Upper lobe of right lung (tissue), 1 donor: ENCODE measurements at regions not wholly inside any gene's neighbourhood (a gene's known extent, or its start where the extent isn't known, plus 50 kb on each side); places are given as distances from the start of the nearest gene placed in this dataset.

Source experiments
- ATAC-seq: fragments of 200-7000 bp; cut with Tn5 transposase; one replicate; pipeline ENCODE4 v1.9.1; 2020; ENCODE audit warnings: mild to moderate bottlenecking, moderate library complexity
- DNase-seq: peaks from one replicate; pipeline ENCODE4 v3.0.0-alpha.2; 2020
- H3K27ac ChIP-seq: fragments of 200-600 bp; one replicate; pipeline ENCODE4 v1.8.0; 2022
- H3K27me3 ChIP-seq: fragments of 200-600 bp; one replicate; pipeline ENCODE4 v1.8.0; 2022; ENCODE audit warnings: mild to moderate bottlenecking
- H3K36me3 ChIP-seq: fragments of 200-600 bp; one replicate; pipeline ENCODE4 v1.8.0; 2022
- H3K4me1 ChIP-seq: fragments of 200-600 bp; one replicate; pipeline ENCODE4 v1.8.0; 2022
- H3K4me3 ChIP-seq: fragments of 200-600 bp; one replicate; pipeline ENCODE4 v1.8.0; 2022; ENCODE audit warnings: mild to moderate bottlenecking
- H3K9me3 ChIP-seq: fragments of 200-600 bp; one replicate; pipeline ENCODE4 v1.8.0; 2022
- intact Hi-C: fragments of 100-400 bp; cut with DNase I; formaldehyde crosslinking; loops from one replicate; pipeline ENCODE4 v1.11.0; 2022
- TF ChIP-seq, protein P1 (sequence below): fragments of 200-600 bp; IDR thresholded peaks from one replicate; pipeline ENCODE4 v1.8.0; 2022; ENCODE audit warnings: antibody characterized with exemption
- donor health status: DM: no; HTN: yes; CAD: no; lungs with severe emphysema.

DNA sequence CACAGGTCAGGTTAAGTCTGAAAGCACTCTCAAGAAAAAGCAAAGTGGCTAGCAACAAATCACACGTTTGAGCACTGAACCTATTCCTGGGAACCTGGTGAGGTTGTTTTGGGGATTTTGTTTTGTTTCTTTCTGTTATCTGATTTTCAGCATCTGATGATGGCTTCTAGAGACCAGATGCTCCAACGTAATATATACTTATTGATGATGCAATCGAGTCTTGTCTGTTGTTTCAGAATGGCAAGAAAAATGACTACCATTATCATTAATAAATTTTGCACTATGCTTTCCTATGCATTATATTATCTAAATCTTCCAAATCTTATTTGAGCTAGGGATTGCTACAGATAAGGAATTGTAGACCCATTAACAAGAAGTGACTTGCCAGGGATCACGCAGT lies 312.3 kb upstream of the FAT3 start:
- DNase-seq (no peak), ATAC-seq (no peak)
- TF ChIP-seq, protein P1, sequence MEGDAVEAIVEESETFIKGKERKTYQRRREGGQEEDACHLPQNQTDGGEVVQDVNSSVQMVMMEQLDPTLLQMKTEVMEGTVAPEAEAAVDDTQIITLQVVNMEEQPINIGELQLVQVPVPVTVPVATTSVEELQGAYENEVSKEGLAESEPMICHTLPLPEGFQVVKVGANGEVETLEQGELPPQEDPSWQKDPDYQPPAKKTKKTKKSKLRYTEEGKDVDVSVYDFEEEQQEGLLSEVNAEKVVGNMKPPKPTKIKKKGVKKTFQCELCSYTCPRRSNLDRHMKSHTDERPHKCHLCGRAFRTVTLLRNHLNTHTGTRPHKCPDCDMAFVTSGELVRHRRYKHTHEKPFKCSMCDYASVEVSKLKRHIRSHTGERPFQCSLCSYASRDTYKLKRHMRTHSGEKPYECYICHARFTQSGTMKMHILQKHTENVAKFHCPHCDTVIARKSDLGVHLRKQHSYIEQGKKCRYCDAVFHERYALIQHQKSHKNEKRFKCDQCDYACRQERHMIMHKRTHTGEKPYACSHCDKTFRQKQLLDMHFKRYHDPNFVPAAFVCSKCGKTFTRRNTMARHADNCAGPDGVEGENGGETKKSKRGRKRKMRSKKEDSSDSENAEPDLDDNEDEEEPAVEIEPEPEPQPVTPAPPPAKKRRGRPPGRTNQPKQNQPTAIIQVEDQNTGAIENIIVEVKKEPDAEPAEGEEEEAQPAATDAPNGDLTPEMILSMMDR: no peak
- Histone ChIP-seq H3K27me3 (no peaks in the 10 kb centered on the region), H3K4me3 (no peak overlapping the region), H3K36me3 (no peaks in the 10 kb centered on the region), H3K4me1 (no peaks in the 10 kb centered on the region), H3K27ac (no peak overlapping the region), H3K9me3 (no peaks in the 10 kb centered on the region)
- intact Hi-C loops: no loop called here

DNA sequence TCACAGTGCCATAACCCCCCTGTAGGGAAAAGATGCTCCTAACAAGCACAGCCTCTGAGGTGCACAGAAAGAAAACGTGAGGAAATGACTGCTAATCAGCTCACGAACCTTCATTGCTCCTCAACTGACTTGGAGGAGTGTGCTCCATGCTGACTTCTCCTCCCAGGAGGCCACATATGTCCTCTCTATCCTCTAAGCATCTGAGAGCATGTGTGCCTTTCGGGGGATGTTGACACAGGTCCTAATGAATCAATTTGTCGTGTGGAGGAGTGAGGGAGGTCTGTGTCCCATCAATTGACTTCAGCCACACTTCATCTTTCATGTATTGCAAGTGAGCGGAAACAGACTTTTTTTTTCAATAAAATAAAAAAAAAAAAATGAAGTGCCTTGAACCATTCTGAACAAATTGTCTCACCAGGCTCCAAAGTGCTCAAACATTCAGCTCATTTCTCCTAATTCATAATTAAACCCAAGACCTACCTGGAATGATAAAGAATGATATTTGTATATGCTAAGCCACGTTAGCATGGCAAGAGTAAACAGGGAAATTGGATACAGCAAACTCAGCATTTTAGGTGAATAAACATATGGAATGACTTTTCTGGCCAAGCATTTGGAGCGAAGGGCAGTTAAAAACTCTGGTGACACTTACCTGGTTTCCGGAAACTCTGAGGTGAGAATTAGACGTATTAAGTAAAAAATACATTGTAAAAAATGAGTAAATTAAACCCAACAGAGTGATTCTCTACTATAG lies 317.6 kb upstream of the FAT3 start:
- Histone ChIP-seq H3K27ac (no peak overlapping the region), H3K4me1 (no peaks in the 10 kb centered on the region), H3K27me3 (no peaks in the 10 kb centered on the region), H3K36me3 (no peaks in the 10 kb centered on the region), H3K9me3 (no peaks in the 10 kb centered on the region), H3K4me3 (no peak overlapping the region)
- DNase-seq: no peak
- TF ChIP-seq, protein P1: no peak
- ATAC-seq: no peak
- intact Hi-C loops: no loop called here

DNA sequence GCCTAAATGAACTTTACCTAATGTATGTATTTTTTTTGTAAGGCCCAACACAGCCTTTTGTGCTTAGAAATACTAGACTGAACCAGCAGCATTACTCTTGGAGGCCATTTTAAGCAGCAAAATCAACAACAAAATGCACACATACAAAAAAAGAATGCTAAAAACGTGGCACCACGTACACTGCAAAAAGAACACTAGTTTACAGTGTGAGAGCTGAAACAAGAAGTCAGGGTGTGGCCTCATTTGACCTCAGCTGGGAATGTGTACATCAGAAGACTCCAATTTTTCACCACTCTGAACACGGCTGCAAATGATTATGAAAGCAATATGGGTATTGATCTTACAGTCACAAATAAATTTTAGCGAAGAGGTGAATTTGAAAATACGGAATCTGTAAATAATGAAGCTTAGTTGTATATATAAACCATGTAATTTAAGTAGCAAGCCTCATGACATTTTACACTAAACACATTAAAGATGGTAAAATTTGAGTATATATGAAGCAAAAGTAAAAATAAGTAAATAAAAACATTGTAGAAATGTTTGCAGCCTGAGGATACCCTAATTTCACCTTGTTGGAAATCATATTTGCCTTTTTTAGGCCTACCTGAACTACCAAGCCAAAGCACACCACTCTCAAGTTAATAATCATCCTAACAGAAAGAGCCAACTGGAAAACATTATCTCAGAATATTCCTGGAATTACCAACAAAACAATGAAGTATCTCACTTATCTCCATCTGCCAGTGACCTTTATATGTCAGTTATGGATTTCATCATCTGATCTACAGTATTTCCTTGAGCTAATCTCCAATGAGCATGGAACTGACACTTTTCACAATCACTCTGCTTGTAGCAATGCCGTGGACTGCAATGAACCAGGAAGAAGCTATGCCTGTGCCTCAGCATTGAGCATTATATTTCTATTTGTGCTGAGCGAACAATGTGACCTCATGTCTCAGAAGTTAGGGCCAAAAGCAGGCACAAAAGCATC lies 319.5 kb upstream of the FAT3 start:
- DNase-seq (no peak), ATAC-seq (no peak)
- Histone ChIP-seq H3K27ac (no peak overlapping the region), H3K27me3 (no peaks in the 10 kb centered on the region), H3K9me3 (no peaks in the 10 kb centered on the region), H3K4me3 (no peak overlapping the region), H3K4me1 (no peaks in the 10 kb centered on the region), H3K36me3 (no peaks in the 10 kb centered on the region)
- intact Hi-C loops: no loop called here
- TF ChIP-seq, protein P1: no peak

DNA sequence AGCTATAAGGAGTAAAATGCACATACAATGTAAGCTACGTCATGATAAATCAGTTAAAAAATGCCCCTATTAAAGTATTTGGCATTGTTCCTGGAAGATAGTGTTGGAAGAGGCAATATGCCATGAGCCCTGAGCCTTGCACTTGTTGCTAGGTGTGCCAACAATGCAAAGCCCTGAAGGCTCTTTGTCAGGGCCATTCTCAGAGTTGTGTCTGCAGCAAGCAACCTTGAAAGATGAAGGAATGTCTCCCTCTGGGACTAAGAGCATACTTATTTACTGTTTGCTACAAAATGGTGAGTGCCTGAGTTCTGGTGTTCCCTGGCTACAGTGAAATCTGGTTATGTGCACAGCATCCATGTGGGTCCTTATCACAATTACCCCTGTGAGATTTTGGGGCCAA lies 322.3 kb upstream of the FAT3 start:
- DNase-seq (no peak), ATAC-seq (no peak)
- Histone ChIP-seq H3K36me3 (no peaks in the 10 kb centered on the region), H3K27ac (no peak overlapping the region), H3K9me3 (no peaks in the 10 kb centered on the region), H3K4me3 (no peak overlapping the region), H3K4me1 (no peaks in the 10 kb centered on the region), H3K27me3 (no peaks in the 10 kb centered on the region)
- TF ChIP-seq, protein P1: no peak
- intact Hi-C loops: no loop called here

DNA sequence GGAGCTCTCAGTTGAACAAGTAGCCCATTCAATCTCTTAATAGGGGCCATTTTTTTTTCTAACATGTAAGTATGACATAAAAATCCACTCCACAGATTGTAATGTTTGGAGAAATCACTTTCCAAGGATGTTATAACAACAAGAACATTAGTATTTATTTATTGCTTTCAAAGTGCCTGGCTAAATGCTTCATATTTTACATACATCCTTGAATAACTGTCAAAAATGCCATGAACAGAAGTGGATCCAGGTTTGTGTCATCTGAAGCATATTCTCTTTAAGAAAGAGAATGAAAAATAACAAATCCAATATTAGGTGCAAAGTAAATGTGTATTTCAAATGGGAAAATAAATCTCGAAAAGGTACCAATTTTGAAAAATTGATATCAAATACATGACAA lies 344.0 kb upstream of the FAT3 start:
- no peaks in the 10 kb centered on the region for H3K9me3 ChIP-seq
- H3K27ac ChIP-seq: no peak overlapping the region
- TF ChIP-seq, protein P1: no peak
- no peak for DNase-seq
- no peaks in the 10 kb centered on the region for H3K4me1 ChIP-seq
- no peak overlapping the region for H3K4me3 ChIP-seq
- intact Hi-C loops: no loop called here
- H3K36me3 ChIP-seq: no peaks in the 10 kb centered on the region
- no peaks in the 10 kb centered on the region for H3K27me3 ChIP-seq
- no peak for ATAC-seq
